GM19372 (cell line): ENCODE measurements at regions not wholly inside any gene's neighbourhood (a gene's known extent, or its start where the extent isn't known, plus 50 kb on each side); places are given as distances from the start of the nearest gene placed in this dataset.

Experiments
- ATAC-seq: cut with Tn5 transposase; IDR thresholded peaks from one replicate; pipeline ENCODE4 v1.9.1; 2021; ENCODE audit warnings: mild to moderate bottlenecking, low read depth, moderate library complexity; ENCODE audit not compliant: unreplicated experiment

DNA sequence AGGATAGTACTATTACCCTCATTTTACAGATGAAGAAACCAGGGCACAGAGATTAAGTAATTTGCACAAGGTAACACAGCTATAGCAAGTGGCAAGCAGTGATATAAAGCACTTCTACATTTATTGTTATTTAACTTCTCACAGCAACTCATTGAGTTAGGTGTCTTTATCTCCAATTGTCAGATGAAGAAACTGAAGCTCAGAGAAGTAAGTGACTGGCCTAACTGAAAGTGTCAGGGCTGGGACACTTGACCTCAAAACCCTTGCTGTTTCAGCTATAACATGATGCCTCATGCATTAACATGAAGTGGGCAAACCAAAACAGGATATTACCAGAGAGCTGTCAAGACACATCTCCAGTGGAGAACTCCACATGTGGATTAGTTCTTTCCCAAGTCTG lies 65.8 kb upstream of the LEKR1 start:
- ATAC-seq, result peak; percentile 85

DNA sequence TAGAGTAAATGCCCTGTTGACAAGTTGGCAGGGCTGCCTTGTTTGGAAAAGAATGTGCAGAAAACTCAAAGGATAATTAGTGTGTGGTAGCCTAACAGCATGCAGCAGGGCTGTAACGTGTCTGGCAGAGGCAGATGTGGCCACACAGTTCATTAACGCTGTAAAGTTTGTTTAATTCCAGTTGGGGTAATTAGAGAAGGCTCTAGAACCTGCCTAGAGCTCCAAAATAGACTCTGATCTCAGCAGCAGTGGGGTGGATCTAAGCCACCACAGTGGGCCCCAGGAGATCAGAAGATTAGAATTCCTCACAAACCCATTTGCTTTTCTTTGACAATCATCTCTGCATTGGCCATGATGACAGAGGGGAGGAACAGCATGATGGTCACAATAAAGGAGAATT lies 65.1 kb upstream of the LEKR1 start:
- no peak for ATAC-seq

DNA sequence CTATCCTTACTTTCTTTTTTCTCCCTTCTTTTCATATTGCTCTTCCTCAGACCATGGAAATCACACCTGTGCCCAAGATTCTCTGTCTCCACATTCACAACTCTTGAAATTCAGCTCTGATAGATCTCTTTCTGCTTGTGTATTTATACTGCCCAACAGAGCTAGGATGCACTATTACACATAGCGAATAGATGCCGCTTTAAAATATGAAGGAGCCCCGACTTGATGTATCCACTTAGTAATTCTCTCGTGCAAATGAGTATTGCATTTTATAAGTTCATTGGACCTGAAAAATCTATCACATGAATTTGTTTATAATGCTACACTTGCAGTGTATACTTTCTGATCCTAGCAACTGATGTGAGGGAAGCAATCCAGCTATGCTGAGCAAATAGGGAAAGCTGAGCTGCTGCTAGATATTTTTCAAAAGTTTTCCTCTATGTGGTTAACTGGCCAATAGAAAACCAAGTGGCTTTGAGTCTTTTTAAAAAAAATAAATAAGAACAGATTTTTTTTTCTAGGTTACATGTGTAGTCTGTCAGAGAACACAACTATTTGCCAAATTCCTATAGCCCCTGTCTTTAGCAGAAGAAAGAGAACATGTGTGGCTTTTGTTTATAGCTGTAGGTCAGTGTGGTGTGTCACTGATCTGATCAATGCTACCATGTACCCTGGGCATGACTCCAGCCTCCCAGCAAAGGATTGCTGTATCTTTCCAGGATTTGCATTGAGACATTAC lies 64.3 kb upstream of the LEKR1 start:
- no peak for ATAC-seq

DNA sequence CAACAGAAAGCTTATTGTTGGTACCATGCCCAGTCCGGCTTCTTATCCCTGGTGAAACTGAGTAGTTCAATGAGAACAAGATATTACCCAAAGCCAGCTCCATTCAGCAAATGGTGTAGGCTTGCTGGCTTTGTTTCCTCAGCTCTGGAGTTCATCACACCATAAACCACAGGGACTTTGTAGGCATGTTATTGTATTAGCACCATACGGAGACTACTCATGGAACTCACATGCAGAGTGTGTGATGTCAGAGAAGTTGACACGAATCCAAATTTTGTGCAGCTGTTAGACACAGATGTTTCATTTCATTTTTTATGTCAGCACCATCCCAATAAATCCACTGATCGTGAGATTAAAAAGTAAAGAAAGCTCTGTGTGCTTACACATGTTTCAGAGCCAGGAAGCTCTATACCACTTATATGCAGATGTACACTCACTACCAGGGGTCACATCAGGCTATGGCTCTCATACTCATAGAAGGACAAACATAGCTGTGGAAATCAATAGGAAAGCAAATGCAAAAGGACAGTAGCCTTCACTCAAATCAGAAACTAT lies 63.4 kb upstream of the LEKR1 start:
- ATAC-seq, result no peak

DNA sequence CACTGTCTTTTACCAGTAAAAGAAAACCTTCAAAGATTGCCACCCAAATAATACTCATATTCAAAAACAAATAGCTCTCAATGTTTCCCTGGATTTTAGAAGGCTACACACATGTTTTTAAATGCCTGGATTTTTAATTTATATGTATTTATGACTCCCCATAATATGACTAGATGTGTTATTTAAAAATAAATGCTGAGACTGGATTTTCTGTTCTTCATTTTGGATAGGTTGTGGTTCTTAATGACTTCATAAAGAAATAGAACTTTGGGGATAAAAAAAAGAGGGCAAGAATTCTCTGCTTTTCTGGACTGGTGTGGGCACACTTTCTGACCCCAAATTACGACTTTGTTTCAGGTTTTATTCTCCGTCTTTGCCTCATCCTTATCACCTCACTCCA lies 62.8 kb upstream of the LEKR1 start:
- ATAC-seq, result no peak

DNA sequence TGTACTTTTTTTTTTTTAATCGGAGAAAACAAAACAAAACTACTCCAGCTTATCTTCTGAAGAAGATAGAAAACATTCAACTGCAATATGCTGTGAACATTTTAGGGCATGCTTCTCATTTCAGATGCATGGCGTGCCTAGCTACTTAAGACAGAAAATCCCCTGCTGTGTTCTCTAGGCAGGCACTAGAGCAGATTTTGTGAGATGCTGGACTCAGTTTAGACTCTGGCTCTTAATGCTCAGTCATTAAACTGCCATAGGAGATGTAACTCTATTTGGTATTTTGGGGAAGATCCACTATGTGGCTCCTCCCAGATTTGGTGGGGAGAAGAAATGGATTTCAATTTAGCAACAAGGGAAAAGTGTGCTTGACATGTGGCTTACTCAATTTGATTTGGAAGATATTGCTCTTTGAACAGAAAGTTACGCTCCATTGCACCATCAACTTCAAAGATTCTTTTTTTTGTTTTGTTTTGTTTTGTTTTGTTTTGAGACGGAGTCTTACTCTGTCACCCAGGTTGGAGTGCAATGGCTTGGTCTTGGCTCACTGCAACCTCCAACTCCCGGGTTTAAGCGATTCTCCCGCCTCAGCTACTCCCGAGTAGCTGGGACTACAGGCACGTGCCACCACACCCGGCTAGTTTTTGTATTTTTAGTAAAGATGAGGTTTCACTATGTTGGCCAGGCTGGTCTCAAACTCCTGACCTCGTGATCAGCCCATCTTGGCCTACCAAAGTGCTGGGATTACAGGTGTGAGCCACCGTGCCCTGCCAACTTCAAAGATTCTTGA lies 62.0 kb upstream of the LEKR1 start:
- ATAC-seq, result no peak

DNA sequence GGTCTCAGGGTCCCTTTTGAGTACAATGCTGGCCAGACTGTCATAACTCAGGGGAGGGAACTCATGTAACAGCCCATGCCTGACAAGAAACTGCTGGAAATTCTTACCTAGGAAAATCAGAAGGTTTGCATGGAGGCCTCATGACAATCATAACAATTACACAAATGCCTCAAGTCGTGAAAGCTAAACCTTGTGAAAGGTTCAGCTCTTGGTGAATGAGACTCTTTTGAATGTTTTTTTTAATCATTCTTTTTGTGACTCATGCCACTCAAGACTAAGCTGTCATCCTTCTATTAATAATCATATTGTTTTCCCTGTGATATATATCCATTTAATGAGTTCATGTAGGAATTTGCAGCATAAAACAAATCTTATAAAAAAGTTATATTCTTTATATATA lies 61.4 kb upstream of the LEKR1 start:
- ATAC-seq, result no peak

DNA sequence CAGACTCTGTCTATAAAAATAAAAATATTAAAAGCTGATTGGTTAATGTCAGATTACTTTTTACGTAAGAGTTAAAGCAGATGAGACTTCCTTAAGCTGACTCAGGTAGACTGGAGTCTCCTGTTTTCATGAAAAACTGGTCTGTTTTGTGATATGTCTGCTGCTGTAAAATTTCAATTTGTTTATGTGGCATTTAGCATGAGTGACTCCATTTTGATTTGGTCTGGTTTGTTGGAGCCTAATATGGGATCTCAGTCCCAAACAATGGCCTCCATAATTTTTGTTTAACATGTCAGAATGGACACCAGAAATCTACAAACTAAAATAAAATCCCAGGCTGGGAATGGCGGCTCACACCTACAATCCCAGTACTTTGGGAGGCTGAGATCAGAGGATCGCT lies 57.8 kb upstream of the LEKR1 start:
- no peak for ATAC-seq

DNA sequence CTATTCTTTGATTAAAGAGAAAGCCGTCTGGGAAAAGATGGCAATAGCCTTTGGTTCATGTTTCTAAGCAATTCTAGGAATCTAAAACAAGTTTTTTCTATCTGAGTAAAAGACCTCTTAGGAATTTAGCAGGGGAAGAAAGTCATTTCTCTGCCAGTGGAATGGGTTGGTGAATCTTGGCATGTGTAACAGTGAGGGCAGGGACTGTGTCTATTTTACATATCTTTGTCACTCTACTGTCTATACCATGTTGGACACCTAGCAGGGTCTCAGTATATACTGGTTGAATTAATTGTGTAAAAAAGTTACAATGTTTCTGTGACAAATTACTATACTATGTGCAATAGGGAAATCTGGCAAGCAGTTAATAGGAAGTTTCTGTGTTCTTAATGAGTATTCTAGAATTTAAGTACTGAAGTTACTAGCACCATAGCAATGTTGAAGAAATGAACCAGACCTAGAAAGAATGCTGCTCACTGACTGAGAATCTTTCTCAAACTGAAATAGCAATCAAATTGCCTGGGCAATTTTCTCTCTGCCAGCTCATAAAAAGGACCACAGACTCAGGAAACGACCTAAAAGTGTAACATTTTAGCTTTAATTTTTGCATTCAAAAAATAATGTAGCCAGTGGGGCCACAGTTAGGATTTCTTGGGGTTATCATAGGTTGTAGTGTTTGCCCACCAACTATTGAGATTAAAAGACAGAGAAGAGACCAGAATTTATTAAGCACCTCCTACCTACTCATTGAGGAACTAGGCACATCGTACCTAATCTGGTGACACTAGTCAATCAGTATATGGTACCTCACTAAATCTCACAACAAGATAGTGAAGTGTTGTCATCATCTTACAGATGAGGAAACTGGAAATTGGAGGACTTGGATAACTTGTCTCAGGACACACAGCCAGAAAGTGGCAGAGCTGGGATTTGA lies 56.2 kb upstream of the LEKR1 start:
- no peak for ATAC-seq

DNA sequence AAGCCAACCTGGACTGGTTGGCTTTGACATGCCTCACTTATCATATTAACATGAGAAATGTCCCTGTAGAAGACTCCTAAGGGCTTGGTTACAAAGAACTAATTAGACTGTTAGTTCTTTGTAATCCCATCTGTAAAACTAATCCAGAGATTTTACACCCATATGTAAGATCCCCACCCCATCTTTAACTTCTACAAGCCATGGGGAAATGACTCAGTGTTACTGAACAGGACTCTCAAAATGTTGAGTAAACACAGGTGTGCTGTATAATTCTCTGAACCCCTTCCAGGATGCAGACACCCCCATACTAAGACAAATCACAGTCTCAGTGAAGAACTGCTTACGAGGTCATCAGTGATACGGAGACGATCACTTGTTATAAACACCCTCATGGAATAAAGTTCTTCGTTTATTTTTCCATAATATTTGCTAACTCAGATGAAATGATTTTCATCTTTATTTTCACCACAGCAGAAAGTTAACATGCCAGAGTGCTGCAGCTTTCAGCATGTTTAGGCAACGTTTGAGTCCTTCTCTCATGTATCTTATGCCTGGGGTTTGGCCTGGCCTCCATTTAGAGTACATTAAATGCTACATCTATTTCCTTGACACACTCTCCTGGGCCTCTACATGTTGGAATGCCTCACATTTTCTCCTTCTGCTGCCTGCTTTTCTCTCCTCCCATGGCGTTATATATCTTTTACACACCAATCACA lies 55.3 kb upstream of the LEKR1 start:
- ATAC-seq, result no peak

DNA sequence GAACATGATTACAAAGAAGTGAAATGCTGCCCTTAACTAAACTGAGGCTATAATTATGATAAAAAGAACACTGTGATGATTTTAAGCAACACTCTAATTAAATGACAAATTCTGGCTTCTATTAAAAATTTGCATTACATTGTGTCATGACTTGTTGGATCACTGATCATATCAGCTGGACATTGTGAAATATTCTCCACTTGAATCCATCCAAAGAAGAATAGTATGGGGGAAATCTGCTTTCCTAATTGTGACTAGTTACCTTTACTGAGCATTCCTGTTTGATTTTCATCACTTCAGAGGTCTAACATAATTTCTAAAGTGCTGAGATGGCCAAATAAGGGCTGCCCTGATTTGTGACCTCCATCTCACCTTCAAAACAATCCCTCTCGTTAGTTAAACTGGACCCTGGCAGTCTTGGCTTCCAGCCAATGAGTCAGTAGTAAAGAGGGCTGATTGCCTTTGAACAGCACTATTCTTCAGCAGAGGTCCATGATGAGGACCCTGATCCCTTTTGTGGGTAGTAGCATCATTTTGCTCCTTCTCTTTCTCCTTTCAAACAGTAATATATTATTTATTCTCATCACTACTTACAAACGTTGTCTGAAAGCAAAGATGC lies 53.5 kb upstream of the LEKR1 start:
- no peak for ATAC-seq

DNA sequence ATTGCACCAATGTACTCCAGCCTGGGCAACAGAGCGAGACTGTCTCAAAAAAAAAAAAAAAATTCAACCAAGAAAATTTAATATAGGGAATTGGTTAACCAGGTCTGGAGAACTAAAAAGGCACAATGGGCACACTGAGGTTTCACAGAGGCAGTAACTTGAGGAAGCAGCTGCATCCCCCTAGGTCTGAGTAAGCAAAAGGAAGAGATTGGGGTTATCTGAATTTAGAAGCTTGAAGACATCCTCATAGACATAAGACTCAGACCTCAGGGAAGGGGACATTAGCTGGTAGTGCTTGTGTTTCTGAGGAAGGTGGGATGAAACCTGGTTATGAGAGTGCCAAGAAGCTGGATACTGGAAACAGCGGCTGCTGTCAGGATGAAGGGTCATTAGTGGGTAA lies 50.1 kb upstream of the LEKR1 start:
- ATAC-seq, result no peak
